IMR-90 (cell line): ENCODE measurements at regions not wholly inside any gene's neighbourhood (a gene's known extent, or its start where the extent isn't known, plus 50 kb on each side); places are given as distances from the start of the nearest gene placed in this dataset.

Experiments
- ATAC-seq: fragments of 200-7000 bp; cut with Tn5 transposase; 2 replicates; pipeline ENCODE4 v1.9.1; 2020; ENCODE audit warnings: low read depth, mild to moderate bottlenecking, moderate library complexity
- BruUV-seq: library from RNA; stranded (reverse); fragments of 400-500 nt; replicated peaks from 2 replicates; lab custom pipeline; 2021; lab: Mats Ljungman, UMichigan
- CTCF ChIA-PET: fragments of 300-600 bp; formaldehyde crosslinking; extraction: SDS; loops from one replicate; lab custom pipeline; 2021; ENCODE audit warnings: antibody characterized with exemption; lab: Yijun Ruan, JAX
- POLR2A ChIA-PET: fragments of 300-600 bp; sonication (Branson Sonifier 250); formaldehyde crosslinking; loops from one replicate; lab custom pipeline; 2022; ENCODE audit warnings: antibody characterized with exemption; ENCODE audit not compliant: unreplicated experiment; lab: Charles Lee
- DNase-seq: peaks from one replicate; pipeline ENCODE4 v3.0.0; 2013
- H2AFZ ChIP-seq: replicated peaks from 2 replicates; pipeline ENCODE3; 2013; ENCODE audit warnings: low read length, mild to moderate bottlenecking; ENCODE audit not compliant: poor library complexity
- H2AK5ac ChIP-seq: 2 replicates; pipeline ENCODE4 v1.6.1; 2013; ENCODE audit warnings: low read depth, low read length, inconsistent platforms
- H2AK9ac ChIP-seq: replicated peaks from 2 replicates; pipeline ENCODE3; 2013; ENCODE audit warnings: mild to moderate bottlenecking, low read depth, low read length, moderate library complexity; ENCODE audit not compliant: poor library complexity
- H2BK120ac ChIP-seq: 2 replicates; pipeline ENCODE4 v1.6.1; 2013; ENCODE audit warnings: low read depth, low read length, inconsistent platforms
- H2BK15ac ChIP-seq: 3 replicates; pipeline ENCODE4 v1.6.1; 2013; ENCODE audit warnings: low read depth, low read length, inconsistent platforms
- H2BK20ac ChIP-seq: 2 replicates; pipeline ENCODE4 v1.6.1; 2013; ENCODE audit warnings: low read depth, mild to moderate bottlenecking, inconsistent platforms, low read length, moderate library complexity
- H2BK5ac ChIP-seq: 2 replicates; pipeline ENCODE4 v1.6.1; 2013; ENCODE audit warnings: mild to moderate bottlenecking, low read depth, low read length, inconsistent platforms; ENCODE audit not compliant: poor library complexity, severe bottlenecking
- H3K14ac ChIP-seq: replicated peaks from 2 replicates; pipeline ENCODE4 v1.6.1; 2013; ENCODE audit warnings: low read depth, low read length, inconsistent platforms
- H3K18ac ChIP-seq: 2 replicates; pipeline ENCODE4 v1.6.1; 2013; ENCODE audit warnings: low read depth, low read length, control low read depth
- H3K23ac ChIP-seq: 2 replicates; pipeline ENCODE4 v1.6.1; 2013; ENCODE audit warnings: low read depth, low read length, inconsistent platforms
- H3K27ac ChIP-seq: 2 replicates; pipeline ENCODE4 v1.5.1; 2013; ENCODE audit warnings: mild to moderate bottlenecking, control low read depth, low read length; ENCODE audit not compliant: insufficient read depth
- H3K27me3 ChIP-seq: 2 replicates; pipeline ENCODE4 v1.6.1; 2013; ENCODE audit warnings: low read length; ENCODE audit not compliant: control insufficient read depth, insufficient read depth
- H3K36me3 ChIP-seq: 2 replicates; pipeline ENCODE4 v1.6.1; 2013; ENCODE audit warnings: low read length, mixed read lengths; ENCODE audit not compliant: control insufficient read depth, insufficient read depth
- H3K4ac ChIP-seq: 2 replicates; pipeline ENCODE4 v1.6.1; 2013; ENCODE audit warnings: low read depth, low read length, inconsistent platforms
- H3K4me1 ChIP-seq: 2 replicates; pipeline ENCODE4 v1.6.1; 2013; ENCODE audit warnings: low read length, mixed read lengths; ENCODE audit not compliant: control insufficient read depth, insufficient read depth
- H3K4me2 ChIP-seq: 2 replicates; pipeline ENCODE4 v1.6.1; 2013; ENCODE audit warnings: low read depth, mild to moderate bottlenecking, control low read depth, low read length, moderate library complexity
- H3K4me3 ChIP-seq: 2 replicates; pipeline ENCODE4 v1.5.1; 2013; ENCODE audit warnings: low read depth, mild to moderate bottlenecking, control low read depth, low read length, moderate library complexity; ENCODE audit not compliant: insufficient read depth
- H3K56ac ChIP-seq: 2 replicates; pipeline ENCODE4 v1.6.1; 2013; ENCODE audit warnings: low read length, inconsistent platforms; ENCODE audit not compliant: insufficient read depth; ENCODE audit errors: extremely low read depth
- H3K79me1 ChIP-seq, 2 experiments: 2 replicates each; pipeline ENCODE4 v1.6.1; 2013; ENCODE audit warnings: low read length in 2 of 2, inconsistent platforms in 1 of 2, low read depth in 1 of 2
- H3K9ac ChIP-seq: 2 replicates; pipeline ENCODE4 v1.6.1; 2013; ENCODE audit warnings: low read depth, low read length, control low read depth
- H3K9me1 ChIP-seq: 2 replicates; pipeline ENCODE4 v1.6.1; 2013; ENCODE audit warnings: low read length, inconsistent platforms; ENCODE audit not compliant: insufficient read depth
- H3K9me3 ChIP-seq: 2 replicates; pipeline ENCODE4 v1.6.1; 2013; ENCODE audit warnings: low read length; ENCODE audit not compliant: control insufficient read depth, insufficient read depth
- H4K20me1 ChIP-seq: 2 replicates; pipeline ENCODE4 v1.6.1; 2013; ENCODE audit warnings: low read length, inconsistent platforms; ENCODE audit not compliant: insufficient read depth
- H4K5ac ChIP-seq: 2 replicates; pipeline ENCODE4 v1.6.1; 2013; ENCODE audit warnings: mild to moderate bottlenecking, low read depth, low read length, control low read depth
- H4K8ac ChIP-seq, 2 experiments: 2 replicates each; pipeline ENCODE4 v1.6.1; 2013; ENCODE audit warnings: low read depth in 2 of 2, low read length in 2 of 2, control low read depth in 1 of 2, inconsistent platforms in 1 of 2
- H4K91ac ChIP-seq: 2 replicates; pipeline ENCODE4 v1.6.1; 2013; ENCODE audit warnings: low read depth, low read length, inconsistent platforms; ENCODE audit not compliant: insufficient read depth
- BHLHE40 ChIP-seq: fragments of 150-350 bp; IDR thresholded peaks from 2 replicates; pipeline ENCODE4 v1.6.1; 2016; ENCODE audit warnings: mild to moderate bottlenecking, low read depth, low read length
- CEBPB ChIP-seq: IDR thresholded peaks from 2 replicates; pipeline ENCODE4 v1.6.1; 2012; ENCODE audit warnings: low read depth, low read length, improper control_type of control experiment
- CHD1 ChIP-seq: IDR thresholded peaks from 2 replicates; pipeline ENCODE4 v1.6.1; 2012; ENCODE audit warnings: low read depth, low read length, improper control_type of control experiment
- ELK1 ChIP-seq: fragments of 150-350 bp; IDR thresholded peaks from 2 replicates; pipeline ENCODE4 v1.6.1; 2016; ENCODE audit warnings: low read depth, mild to moderate bottlenecking, low read length, moderate library complexity, borderline replicate concordance
- FOS ChIP-seq: fragments of 150-350 bp; IDR thresholded peaks from 2 replicates; pipeline ENCODE4 v1.6.1; 2016; ENCODE audit warnings: low read depth, low read length
- MAFK ChIP-seq: IDR thresholded peaks from 2 replicates; pipeline ENCODE4 v1.6.1; 2012; ENCODE audit warnings: low read depth, low read length, improper control_type of control experiment
- MAZ ChIP-seq: IDR thresholded peaks from 2 replicates; pipeline ENCODE4 v1.6.1; 2012; ENCODE audit warnings: low read depth, mild to moderate bottlenecking, low read length, improper control_type of control experiment, moderate library complexity, borderline replicate concordance
- MXI1 ChIP-seq: IDR thresholded peaks from 2 replicates; pipeline ENCODE4 v1.6.1; 2012; ENCODE audit warnings: low read depth, mild to moderate bottlenecking, low read length, moderate library complexity, borderline replicate concordance
- NFE2L2 ChIP-seq: fragments of 150-350 bp; IDR thresholded peaks from 2 replicates; pipeline ENCODE4 v1.6.1; 2016; ENCODE audit warnings: low read depth, mild to moderate bottlenecking, low read length
- POLR2A ChIP-seq: IDR thresholded peaks from 2 replicates; pipeline ENCODE4 v1.6.1; 2012; ENCODE audit warnings: mild to moderate bottlenecking, low read depth, low read length
- RAD21 ChIP-seq: IDR thresholded peaks from 2 replicates; pipeline ENCODE4 v1.6.1; 2012; ENCODE audit warnings: low read length, improper control_type of control experiment
- RFX5 ChIP-seq: IDR thresholded peaks from 2 replicates; pipeline ENCODE4 v1.8.0; 2012; ENCODE audit warnings: low read depth, mild to moderate bottlenecking, low read length, moderate library complexity
- SMC3 ChIP-seq: fragments of 150-350 bp; IDR thresholded peaks from 2 replicates; pipeline ENCODE4 v1.6.1; 2016; ENCODE audit warnings: low read depth, mild to moderate bottlenecking, antibody characterized with exemption, low read length, moderate library complexity
- USF2 ChIP-seq: fragments of 150-350 bp; IDR thresholded peaks from 2 replicates; pipeline ENCODE4 v1.6.1; 2017; ENCODE audit warnings: mild to moderate bottlenecking, antibody characterized with exemption, low read length, low read depth
- WGBS, 2 experiments: methylation state at CpG; one replicate each; pipeline versions ENCODE4 v1.1.5 to v1.1.7; 2013; ENCODE audit warnings: missing lambda C conversion rate in 2 of 2; ENCODE audit not compliant: insufficient read length in 1 of 2; ENCODE audit errors: extremely low coverage in 2 of 2; 5-methylcytosine and 5-hydroxymethylcytosine counted together
- dilution Hi-C: fragments of 300-500 bp; cut with HindIII; formaldehyde crosslinking; loops from one replicate; pipeline ENCODE4 v1.14.3; 2018; ENCODE audit warnings: low sequenced_read_pairs; ENCODE audit not compliant: unreplicated experiment
- in situ Hi-C: fragments of 300-500 bp; cut with MboI; formaldehyde crosslinking; loops from 3 replicates; pipeline ENCODE4 v1.14.3; 2019; ENCODE audit warnings: low sequenced_read_pairs, inconsistent platforms, mixed read lengths
- intact Hi-C: fragments of 100-400 bp; cut with micrococcal nuclease; formaldehyde crosslinking; loops from 2 replicates; pipeline ENCODE4 v1.10.0; 2022
- TF ChIP-seq, protein P1 (sequence below): conservative IDR thresholded peaks from 2 replicates; pipeline ENCODE4 v1.5.1; 2012; ENCODE audit warnings: mild to moderate bottlenecking, low read depth, low read length, improper control_type of control experiment

- dilution Hi-C loops: no loop called here
- no peak for ATAC-seq
- Histone ChIP-seq H3K23ac (no peak overlapping the region), H4K5ac (no peak overlapping the region), H3K4me2 (no peak overlapping the region), H4K91ac (no peak overlapping the region), H2AFZ (no peak overlapping the region), H2BK120ac (no peak overlapping the region), H4K8ac (no peak overlapping the region), H3K4me1 (no peaks in the 10 kb centered on the region), H2AK9ac (no peak overlapping the region), H3K27ac (no peak overlapping the region), H2AK5ac (no peak overlapping the region), H3K18ac (no peak overlapping the region), H3K9me1 (no peaks in the 10 kb centered on the region), H4K20me1 (no peaks in the 10 kb centered on the region), H3K79me1 (no peaks in the 10 kb centered on the region), H3K9me3 (no peaks in the 10 kb centered on the region), H3K9ac (no peak overlapping the region), H3K14ac (no peak overlapping the region), H2BK5ac (no peak overlapping the region), H3K36me3 (no peaks in the 10 kb centered on the region), H3K27me3 (no peaks in the 10 kb centered on the region), H2BK15ac (no peak overlapping the region), H3K56ac (no peak overlapping the region), H3K4me3 (no peak overlapping the region), H2BK20ac (no peak overlapping the region), H3K4ac (no peak overlapping the region)
- CTCF ChIA-PET: no interaction called here
- in situ Hi-C loops: no loop called here
- intact Hi-C loops: no loop called here
- POLR2A ChIA-PET: no interaction called here
- no CpG with 5 or more reads among the region's 4 CpGs for WGBS, 2 experiments
- TF ChIP-seq ELK1: no peak
- no peak for TF ChIP-seq CHD1
- TF ChIP-seq CEBPB: no peak
- no peak for TF ChIP-seq FOS
- TF ChIP-seq POLR2A: no peak
- TF ChIP-seq USF2: no peak
- no peak for TF ChIP-seq MAFK
- TF ChIP-seq RAD21: no peak
- TF ChIP-seq MAZ: no peak
- TF ChIP-seq SMC3: no peak
- no peak for TF ChIP-seq RFX5
- TF ChIP-seq MXI1: no peak
- no peak for TF ChIP-seq NFE2L2
- TF ChIP-seq BHLHE40: no peak
- TF ChIP-seq, protein P1, sequence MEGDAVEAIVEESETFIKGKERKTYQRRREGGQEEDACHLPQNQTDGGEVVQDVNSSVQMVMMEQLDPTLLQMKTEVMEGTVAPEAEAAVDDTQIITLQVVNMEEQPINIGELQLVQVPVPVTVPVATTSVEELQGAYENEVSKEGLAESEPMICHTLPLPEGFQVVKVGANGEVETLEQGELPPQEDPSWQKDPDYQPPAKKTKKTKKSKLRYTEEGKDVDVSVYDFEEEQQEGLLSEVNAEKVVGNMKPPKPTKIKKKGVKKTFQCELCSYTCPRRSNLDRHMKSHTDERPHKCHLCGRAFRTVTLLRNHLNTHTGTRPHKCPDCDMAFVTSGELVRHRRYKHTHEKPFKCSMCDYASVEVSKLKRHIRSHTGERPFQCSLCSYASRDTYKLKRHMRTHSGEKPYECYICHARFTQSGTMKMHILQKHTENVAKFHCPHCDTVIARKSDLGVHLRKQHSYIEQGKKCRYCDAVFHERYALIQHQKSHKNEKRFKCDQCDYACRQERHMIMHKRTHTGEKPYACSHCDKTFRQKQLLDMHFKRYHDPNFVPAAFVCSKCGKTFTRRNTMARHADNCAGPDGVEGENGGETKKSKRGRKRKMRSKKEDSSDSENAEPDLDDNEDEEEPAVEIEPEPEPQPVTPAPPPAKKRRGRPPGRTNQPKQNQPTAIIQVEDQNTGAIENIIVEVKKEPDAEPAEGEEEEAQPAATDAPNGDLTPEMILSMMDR: no peak
- no peak for DNase-seq
- no TSS peak for BruUV-seq
These were observed 167.7 kb upstream of the NECTIN3 start for GRCh38 chr3:110903771-110904519.
